Liver (tissue), 8 donors: ENCODE measurements at regions not wholly inside any gene's neighbourhood (a gene's known extent, or its start where the extent isn't known, plus 50 kb on each side); places are given as distances from the start of the nearest gene placed in this dataset.

ENCODE experiments used
- DNase-seq: peaks from one replicate; pipeline ENCODE4 v3.0.0-alpha.2; 2017; ENCODE audit warnings: low spot score
- H3K27ac ChIP-seq, 2 donors: one replicate each; pipeline ENCODE4 v1.7.0; 2013; ENCODE audit warnings: inconsistent platforms in 2 of 2, low read length in 2 of 2, control low read depth in 1 of 2, low read depth in 1 of 2, mild to moderate bottlenecking in 1 of 2
- H3K27me3 ChIP-seq, 4 donors: one replicate each; pipeline versions ENCODE4 v1.6.1 to v1.7.0; 2013; ENCODE audit warnings: low read length in 3 of 4, inconsistent platforms in 1 of 4, mild to moderate bottlenecking in 1 of 4, moderate library complexity in 1 of 4; ENCODE audit not compliant: control insufficient read depth in 4 of 4, insufficient read depth in 4 of 4
- H3K36me3 ChIP-seq, 4 donors: one replicate each; pipeline versions ENCODE4 v1.6.1 to v1.7.0; 2013; ENCODE audit warnings: low read length in 3 of 4, mild to moderate bottlenecking in 3 of 4, low read depth in 1 of 4, moderate library complexity in 1 of 4; ENCODE audit not compliant: control insufficient read depth in 4 of 4, insufficient read depth in 3 of 4
- H3K4me1 ChIP-seq, 4 donors: one replicate each; pipeline versions ENCODE4 v1.6.1 to v1.7.0; 2013; ENCODE audit warnings: low read length in 3 of 4, mild to moderate bottlenecking in 3 of 4, moderate library complexity in 1 of 4; ENCODE audit not compliant: control insufficient read depth in 4 of 4, insufficient read depth in 4 of 4
- H3K4me3 ChIP-seq, 3 donors: one replicate each; pipeline versions ENCODE4 v1.6.1 to v1.7.0; 2013; ENCODE audit warnings: low read length in 3 of 3, control low read depth in 1 of 3, low read depth in 1 of 3, mild to moderate bottlenecking in 1 of 3
- H3K9ac ChIP-seq, 2 donors: one replicate each; pipeline ENCODE4 v1.7.0; 2013; ENCODE audit warnings: low read length in 2 of 2, mild to moderate bottlenecking in 2 of 2, moderate library complexity in 2 of 2, control low read depth in 1 of 2, low read depth in 1 of 2
- H3K9me3 ChIP-seq, 4 donors: one replicate each; pipeline versions ENCODE4 v1.6.1 to v1.7.0; 2013; ENCODE audit warnings: low read length in 3 of 4; ENCODE audit not compliant: control insufficient read depth in 4 of 4
- ATF3 ChIP-seq: IDR thresholded peaks from 2 replicates; pipeline ENCODE4 v1.6.1; 2016; ENCODE audit warnings: antibody characterized with exemption
- CTCF ChIP-seq: fragments of 150-350 bp; IDR thresholded peaks from 2 replicates; pipeline ENCODE4 v1.5.1; 2017; ENCODE audit warnings: improper control_type of control experiment, low read depth, low read length; ENCODE audit not compliant: missing input control
- EGR1 ChIP-seq, 2 donors: IDR thresholded peaks; 2 replicates each; pipeline ENCODE4 v1.6.1; 2016 to 2018; ENCODE audit warnings: antibody characterized with exemption in 2 of 2, low read depth in 2 of 2
- FOXA1 ChIP-seq: IDR thresholded peaks from 2 replicates; pipeline ENCODE4 v1.6.1; 2016; ENCODE audit warnings: antibody characterized with exemption
- FOXA2 ChIP-seq: IDR thresholded peaks from 2 replicates; pipeline ENCODE4 v1.6.1; 2016; ENCODE audit warnings: antibody characterized with exemption
- GABPA ChIP-seq, 2 donors: IDR thresholded peaks in 1 of 2; conservative IDR thresholded peaks in 1 of 2; 2 replicates each; pipeline ENCODE4 v1.6.1; 2016; ENCODE audit warnings: antibody characterized with exemption in 2 of 2, mild to moderate bottlenecking in 1 of 2, moderate library complexity in 1 of 2
- HNF4A ChIP-seq, 2 donors: conservative IDR thresholded peaks; 2 replicates each; pipeline ENCODE4 v1.6.1; 2016; ENCODE audit warnings: antibody characterized with exemption in 2 of 2, mild to moderate bottlenecking in 2 of 2
- HNF4G ChIP-seq: IDR thresholded peaks from 2 replicates; pipeline ENCODE4 v1.6.1; 2016; ENCODE audit warnings: antibody characterized with exemption
- JUND ChIP-seq, 2 donors: IDR thresholded peaks; 2 replicates each; pipeline ENCODE4 v1.6.1; 2016; ENCODE audit warnings: antibody characterized with exemption in 2 of 2
- MAX ChIP-seq: IDR thresholded peaks from 2 replicates; pipeline ENCODE4 v1.6.1; 2016; ENCODE audit warnings: antibody characterized with exemption
- NR2F2 ChIP-seq: IDR thresholded peaks from 2 replicates; pipeline ENCODE4 v1.6.1; 2016; ENCODE audit warnings: antibody characterized with exemption
- RAD21 ChIP-seq, 2 donors: IDR thresholded peaks; 2 replicates each; pipeline ENCODE4 v1.6.1; 2016; ENCODE audit warnings: antibody characterized with exemption in 2 of 2, mild to moderate bottlenecking in 2 of 2
- REST ChIP-seq: IDR thresholded peaks from 2 replicates; pipeline ENCODE4 v1.6.1; 2016; ENCODE audit warnings: antibody characterized with exemption, mild to moderate bottlenecking
- RXRA ChIP-seq, 2 donors: IDR thresholded peaks; 2 replicates each; pipeline ENCODE4 v1.6.1; 2017 to 2018; ENCODE audit warnings: antibody characterized with exemption in 2 of 2, mild to moderate bottlenecking in 1 of 2
- SP1 ChIP-seq: IDR thresholded peaks from 2 replicates; pipeline ENCODE4 v1.6.1; 2018; ENCODE audit warnings: antibody characterized with exemption, mild to moderate bottlenecking
- TAF1 ChIP-seq: conservative IDR thresholded peaks from 2 replicates; pipeline ENCODE4 v1.6.1; 2016; ENCODE audit warnings: antibody characterized with exemption, mild to moderate bottlenecking
- YY1 ChIP-seq: IDR thresholded peaks from 2 replicates; pipeline ENCODE4 v1.6.1; 2016; ENCODE audit warnings: antibody characterized with exemption, mild to moderate bottlenecking
- ZBTB33 ChIP-seq: IDR thresholded peaks from 2 replicates; pipeline ENCODE4 v1.6.1; 2016; ENCODE audit warnings: antibody characterized with exemption
- WGBS: extraction: QIAGEN DNeasy Blood & Tissue Kit; methylation state at CpG from one replicate; pipeline ENCODE4 v1.1.7; 2013; 5-methylcytosine and 5-hydroxymethylcytosine counted together
- donor health status: healthy.
- donor health status: healthy.
- donor health status: healthy.
- donor health status: healthy.
- donor health status: healthy.

GRCh38 chr21:43354026-43354420 lies 72.9 kb downstream of the SIK1 start:
- no peak for DNase-seq
- no peak overlapping the region for H3K9ac ChIP-seq
- WGBS: 95% methylated on average over 14 of the region's 14 CpGs
- H3K27me3 ChIP-seq: no peaks in the 10 kb centered on the region
- no peaks in the 10 kb centered on the region for H3K4me1 ChIP-seq
- no peaks in the 10 kb centered on the region for H3K9me3 ChIP-seq
- no peak overlapping the region for H3K4me3 ChIP-seq
- TF ChIP-seq RXRA (IDR thresholded peaks at IDR 0.05) (no peak), RAD21 (IDR thresholded peaks at IDR 0.05) (no peak), NR2F2 (no peak), GABPA (IDR thresholded peaks at IDR 0.05 in 1 of 2, conservative IDR thresholded peaks at IDR 0.05 in 1 of 2) (no peak), HNF4G (no peak), MAX (no peak), ATF3 (no peak), JUND (IDR thresholded peaks at IDR 0.05) (no peak), FOXA1 (no peak), REST (no peak), SP1 (no peak), TAF1 (no peak), ZBTB33 (no peak), YY1 (no peak), EGR1 (IDR thresholded peaks at IDR 0.05; ENCODE audit: low read depth in 2 of 2) (no peak), CTCF (no peak), FOXA2 (no peak), HNF4A (conservative IDR thresholded peaks at IDR 0.05) (no peak)
- no peak overlapping the region for H3K27ac ChIP-seq
- H3K36me3 ChIP-seq: no peaks in the 10 kb centered on the region
